Panc1 (cell line): ENCODE measurements at regions not wholly inside any gene's neighbourhood (a gene's known extent, or its start where the extent isn't known, plus 50 kb on each side); places are given as distances from the start of the nearest gene placed in this dataset.

Experiments used
- ATAC-seq: fragments of 200-7000 bp; cut with Tn5 transposase; 2 replicates; pipeline ENCODE4 v1.9.1; 2020; ENCODE audit warnings: mild to moderate bottlenecking, moderate library complexity
- BruUV-seq: library from RNA; stranded (reverse); fragments of 400-500 nt; replicated peaks from 2 replicates; lab custom pipeline; 2021; lab: Mats Ljungman, UMichigan
- CTCF ChIA-PET: fragments of 300-600 bp; sonication (Branson Sonifier 250); formaldehyde crosslinking; loops from one replicate; lab custom pipeline; 2022; ENCODE audit warnings: antibody characterized with exemption; lab: Charles Lee
- POLR2A ChIA-PET: fragments of 300-600 bp; sonication (Branson Sonifier 250); formaldehyde crosslinking; loops from one replicate; lab custom pipeline; 2022; ENCODE audit warnings: antibody characterized with exemption; lab: Charles Lee
- DNase-seq: peaks from one replicate; pipeline ENCODE4 v3.0.0-alpha.2; 2010; ENCODE audit warnings: low read depth, low spot score
- H3K27ac ChIP-seq: 2 replicates; pipeline ENCODE4 v1.5.1; 2011; ENCODE audit warnings: mild to moderate bottlenecking, low read length, inconsistent platforms
- H3K27me3 ChIP-seq: fragments of 200-500 bp; sonication (Bioruptor generic); 2 replicates; pipeline ENCODE4 v1.6.0; 2014; ENCODE audit warnings: low read length, inconsistent platforms; ENCODE audit not compliant: control insufficient read depth, insufficient read depth
- H3K36me3 ChIP-seq: fragments of 200-500 bp; sonication (Bioruptor generic); 2 replicates; pipeline ENCODE4 v1.5.1; 2014; ENCODE audit warnings: inconsistent platforms, mild to moderate bottlenecking, low read length, moderate library complexity; ENCODE audit not compliant: control insufficient read depth, insufficient read depth
- H3K4me1 ChIP-seq: 2 replicates; pipeline ENCODE4 v1.5.1; 2011; ENCODE audit warnings: inconsistent platforms, mild to moderate bottlenecking, low read length, moderate library complexity; ENCODE audit not compliant: control insufficient read depth, insufficient read depth
- H3K4me3 ChIP-seq, 2 experiments: 2 replicates each; pipeline ENCODE4 v1.5.1; 2011 to 2012; ENCODE audit warnings: low read depth in 2 of 2, low read length in 2 of 2, mild to moderate bottlenecking in 2 of 2, inconsistent platforms in 1 of 2, moderate library complexity in 1 of 2
- H3K9me3 ChIP-seq: fragments of 200-500 bp; sonication (Bioruptor generic); 2 replicates; pipeline ENCODE4 v1.5.1; 2014; ENCODE audit warnings: low read depth, mild to moderate bottlenecking, inconsistent platforms, low read length, moderate library complexity; ENCODE audit not compliant: control insufficient read depth, insufficient read depth
- CTCF ChIP-seq: fragments of 450-650 bp; IDR thresholded peaks from 2 replicates; pipeline ENCODE4 v1.5.1; 2017; ENCODE audit warnings: mild to moderate bottlenecking
- POLR2AphosphoS5 ChIP-seq: IDR thresholded peaks from 2 replicates; pipeline ENCODE4 v1.6.1; 2012; ENCODE audit warnings: mild to moderate bottlenecking, low read depth, low read length, moderate library complexity
- REST ChIP-seq, 2 experiments: IDR thresholded peaks; 2 replicates each; pipeline ENCODE4 v1.6.1; 2011 to 2012; ENCODE audit warnings: low read depth in 2 of 2, control low read depth in 1 of 2, low read length in 1 of 2, mild to moderate bottlenecking in 1 of 2, moderate library complexity in 1 of 2; ENCODE audit not compliant: insufficient read depth in 1 of 2
- SIN3A ChIP-seq: IDR thresholded peaks from 2 replicates; pipeline ENCODE4 v1.6.1; 2012; ENCODE audit warnings: low read depth, mild to moderate bottlenecking, low read length, moderate library complexity, borderline replicate concordance; ENCODE audit not compliant: insufficient read depth
- TCF7L2 ChIP-seq: IDR thresholded peaks from 2 replicates; pipeline ENCODE4 v1.6.1; 2011; ENCODE audit warnings: mild to moderate bottlenecking, low read depth, low read length, inconsistent platforms
- in situ Hi-C: cut with HindIII; loops from 2 replicates; pipeline ENCODE4 v1.10.0; 2016; ENCODE audit warnings: low sequenced_read_pairs, low pct_unique_long_range_greater_than_20kb
- intact Hi-C: fragments of 100-400 bp; cut with micrococcal nuclease; formaldehyde crosslinking; loops from one replicate; pipeline ENCODE4 v1.10.0; 2022; ENCODE audit not compliant: unreplicated experiment

GRCh38 chr1:175840787-175841186, 97.4 kb upstream of the TNR start:
- H3K4me3 ChIP-seq = no peak overlapping the region
- POLR2A ChIA-PET = no interaction called here
- TF ChIP-seq REST (IDR thresholded peaks at IDR 0.05; ENCODE audit: insufficient read depth in 1 of 2, low read depth in 2 of 2, low read length in 1 of 2) (no peak), CTCF (no peak), SIN3A (no peak), POLR2AphosphoS5 (no peak), TCF7L2 (no peak)
- in situ Hi-C loops (no loop called here), intact Hi-C loops (no loop called here)
- BruUV-seq = no TSS peak
- H3K36me3 ChIP-seq = no peaks in the 10 kb centered on the region
- H3K27me3 ChIP-seq = peaks cover 6% of the 10 kb centered on the region; the same call in 1 of the 2 replicates
- no peak for DNase-seq
- no peak for ATAC-seq
- H3K4me1 ChIP-seq = no peaks in the 10 kb centered on the region
- CTCF ChIA-PET = no interaction called here
- H3K27ac ChIP-seq = no peak overlapping the region
- H3K9me3 ChIP-seq = no peaks in the 10 kb centered on the region

DNA sequence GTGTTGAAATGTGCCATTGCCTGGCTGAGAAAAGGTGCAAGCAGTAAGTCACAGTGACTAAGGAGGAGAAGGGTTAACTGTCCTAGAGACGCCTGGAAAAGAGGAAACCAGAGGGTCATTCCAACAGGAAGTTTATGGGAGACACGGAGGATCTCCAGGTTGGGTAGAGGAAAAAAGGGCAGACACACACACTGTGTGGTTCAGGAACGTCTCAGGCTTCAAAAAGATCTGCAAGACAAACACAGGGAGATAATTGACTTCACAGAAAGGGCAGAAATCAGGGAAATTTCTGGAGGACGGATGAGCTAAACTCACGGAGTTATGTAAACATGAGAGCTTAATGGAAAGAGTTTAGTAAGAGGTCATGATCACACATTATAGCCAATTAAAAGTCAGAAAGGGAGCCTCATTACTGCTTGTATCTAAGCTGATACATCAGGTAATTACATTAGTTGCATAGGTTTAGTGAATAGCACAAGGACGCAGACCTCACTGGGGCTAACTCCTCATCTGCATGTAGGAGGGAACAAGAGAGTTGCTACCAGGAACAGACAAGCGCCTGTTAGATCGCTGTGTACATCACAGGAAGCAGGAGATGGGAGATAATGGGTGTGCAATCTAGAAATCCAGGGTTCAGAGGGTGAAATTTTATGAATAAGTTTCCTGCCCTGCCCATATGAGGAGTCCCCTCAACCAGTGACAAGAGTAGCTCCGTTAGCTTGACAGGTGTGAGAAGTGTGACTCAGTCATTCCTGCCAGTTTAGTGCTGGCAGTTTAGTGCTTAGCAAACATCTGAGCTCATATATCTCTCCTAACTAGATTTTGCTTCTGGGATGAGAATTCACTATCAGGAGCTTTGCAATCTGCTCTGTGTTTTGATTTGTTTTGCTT, 96.6 kb upstream of the TNR start:
- no peak overlapping the region for H3K4me3 ChIP-seq
- no peaks in the 10 kb centered on the region for H3K4me1 ChIP-seq
- TF ChIP-seq TCF7L2 = no peak
- TF ChIP-seq SIN3A = no peak
- TF ChIP-seq CTCF = no peak
- TF ChIP-seq REST (IDR thresholded peaks at IDR 0.05; ENCODE audit: insufficient read depth in 1 of 2, low read depth in 2 of 2, low read length in 1 of 2) = no peak
- no peak for TF ChIP-seq POLR2AphosphoS5
- DNase-seq (no peak), ATAC-seq (0 out of 2 replicates have a peak, but pooled peaks have one; percentile 51)
- H3K27me3 ChIP-seq = peaks cover 6% of the 10 kb centered on the region; the same call in 1 of the 2 replicates
- intact Hi-C loops = no loop called here
- CTCF ChIA-PET = no interaction called here
- no peaks in the 10 kb centered on the region for H3K36me3 ChIP-seq
- H3K9me3 ChIP-seq = no peaks in the 10 kb centered on the region
- no peak overlapping the region for H3K27ac ChIP-seq
- no TSS peak for BruUV-seq
- in situ Hi-C loops = no loop called here
- POLR2A ChIA-PET = no interaction called here
